ENCODE measurements at regions not wholly inside any gene's neighbourhood (a gene's known extent, or its start where the extent isn't known, plus 50 kb on each side); places are given as distances from the start of the nearest gene placed in this dataset.

DNA sequence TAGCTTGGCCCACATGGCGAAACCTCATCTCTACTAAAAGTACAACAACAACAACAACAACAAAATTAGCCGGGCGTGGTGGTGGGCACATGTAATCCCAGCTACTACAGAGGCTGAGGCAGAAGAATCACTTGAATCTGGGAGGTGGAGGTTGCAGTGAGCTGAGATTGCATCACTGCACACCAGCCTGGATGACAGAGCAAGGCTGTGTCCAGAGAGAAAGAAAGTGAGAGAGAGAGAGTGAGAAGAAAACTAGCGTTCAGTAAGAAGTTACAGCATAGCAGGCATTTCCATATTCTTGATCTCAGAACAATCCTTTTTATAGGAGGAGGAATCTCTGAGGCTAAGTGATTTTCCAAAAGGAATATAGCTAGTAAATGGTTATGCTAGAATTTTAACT is 1076.1 kb downstream of the AGBL1 start:
- no peak for TF ChIP-seq ZNF792 (tag by site-specific recombination; IDR thresholded peaks at IDR 0.05)
- TF ChIP-seq ZNF623 (tag by site-specific recombination; IDR thresholded peaks at IDR 0.05), result no peak
- no peak for TF ChIP-seq CTCF (tag by site-specific recombination; IDR thresholded peaks at IDR 0.05)
